HG02840 (cell line): ENCODE measurements at regions not wholly inside any gene's neighbourhood (a gene's known extent, or its start where the extent isn't known, plus 50 kb on each side); places are given as distances from the start of the nearest gene placed in this dataset.
"Not testable (repeated sequence)": the region's sequence is repeated elsewhere in the genome, so short reads cannot be mapped to it uniquely, and the experiment has no call there.

ENCODE experiments used
- ATAC-seq: cut with Tn5 transposase; IDR thresholded peaks from one replicate; pipeline ENCODE4 v1.9.1; 2021; ENCODE audit warnings: mild to moderate bottlenecking, moderate library complexity, moderate number of reproducible peaks; ENCODE audit not compliant: unreplicated experiment, low FRiP score

DNA sequence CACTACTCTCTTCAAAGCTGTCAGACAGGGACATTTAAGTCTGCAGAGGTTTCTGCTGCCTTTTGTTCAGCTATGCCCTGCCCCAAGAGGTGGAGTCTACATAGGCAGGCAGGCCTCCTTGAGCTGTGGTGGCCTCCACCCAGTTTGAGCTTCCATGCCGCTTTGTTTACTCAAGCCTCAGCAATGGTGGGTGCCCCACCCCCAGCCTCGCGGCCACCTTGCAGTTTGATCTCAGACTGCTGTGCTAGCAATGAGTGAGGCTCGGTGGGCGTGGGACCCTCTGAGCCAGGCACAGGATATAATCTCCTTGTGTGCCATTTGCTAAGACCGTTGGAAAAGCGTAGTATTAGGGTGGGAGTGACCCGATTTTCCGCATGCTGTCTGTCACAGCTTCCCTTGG is 710.0 kb upstream of the RGS18 start:
- not testable (repeated sequence) for ATAC-seq

DNA sequence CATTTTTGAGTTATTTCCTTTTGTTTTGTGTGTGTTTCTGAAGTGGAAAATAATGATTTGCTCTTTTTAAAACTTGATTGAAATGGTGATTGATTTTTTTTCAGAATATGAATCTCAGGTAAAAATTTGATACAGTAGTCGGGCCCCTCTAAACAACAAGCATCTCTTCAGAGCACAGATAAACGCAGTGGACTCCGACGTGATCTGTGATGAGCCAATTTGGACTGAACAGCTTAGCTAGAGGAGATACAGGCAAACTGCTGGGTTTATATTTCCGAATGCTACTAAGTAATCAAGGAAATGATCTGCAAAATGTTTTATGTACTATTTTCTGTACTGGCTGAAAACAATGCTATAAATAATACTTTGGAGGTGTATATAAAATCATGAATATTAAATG is 705.7 kb upstream of the RGS18 start:
- ATAC-seq: no peak

DNA sequence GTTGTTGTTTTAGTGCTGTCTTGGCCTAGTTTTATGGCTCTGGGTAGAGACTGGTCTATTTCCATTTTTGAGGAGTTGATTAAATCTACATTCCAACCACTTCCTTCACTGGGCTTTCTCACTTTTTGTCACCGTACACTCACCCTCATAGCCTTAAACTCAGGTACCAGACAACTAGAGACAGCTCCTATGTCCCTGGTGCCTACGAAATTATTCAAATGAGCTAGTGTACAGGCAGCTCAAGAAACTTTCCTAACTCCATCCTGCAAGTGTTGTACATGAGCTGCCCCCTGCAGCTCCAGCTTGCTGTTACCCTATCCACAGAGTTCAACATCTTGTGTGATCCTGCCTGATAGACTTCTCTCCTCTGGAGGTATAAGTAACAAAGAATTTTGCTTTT is 704.8 kb upstream of the RGS18 start:
- ATAC-seq: no peak

DNA sequence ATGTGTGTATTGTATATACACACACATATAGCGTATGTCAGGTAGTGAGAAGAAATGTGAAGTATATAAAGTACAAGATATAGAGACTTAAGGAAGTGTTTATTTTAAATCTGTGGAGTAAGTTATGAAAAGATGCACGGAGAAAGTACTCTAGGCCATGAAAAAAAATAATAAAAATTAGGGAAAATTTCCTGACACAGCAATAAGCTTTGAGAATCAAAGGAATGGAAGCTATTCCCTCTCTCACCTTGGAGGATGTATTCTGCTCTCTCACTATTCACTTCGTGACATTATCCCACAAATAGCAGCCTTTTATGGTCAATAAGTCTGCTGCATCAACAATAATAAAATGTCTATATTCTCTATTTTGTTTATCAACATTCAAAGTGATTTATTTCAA is 700.4 kb upstream of the RGS18 start:
- ATAC-seq: no peak

DNA sequence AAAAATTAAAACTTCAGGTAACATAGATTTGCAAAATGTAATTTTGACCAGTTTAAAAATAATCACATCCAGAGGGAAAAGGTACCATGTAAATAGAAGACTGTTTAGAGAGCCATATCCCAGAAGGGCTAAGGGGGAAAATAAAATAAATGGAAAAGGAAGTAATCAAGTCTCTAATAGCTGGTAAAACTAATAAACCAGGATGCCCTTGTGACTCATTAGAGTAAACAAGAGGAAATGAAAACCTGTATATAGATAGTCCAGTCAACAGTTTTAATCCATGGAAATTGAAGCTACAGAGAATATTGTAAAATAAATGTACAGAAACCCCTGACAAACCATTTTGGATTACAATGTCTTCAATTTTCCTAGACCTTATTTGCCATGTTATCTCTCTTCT is 698.0 kb upstream of the RGS18 start:
- ATAC-seq: no peak

DNA sequence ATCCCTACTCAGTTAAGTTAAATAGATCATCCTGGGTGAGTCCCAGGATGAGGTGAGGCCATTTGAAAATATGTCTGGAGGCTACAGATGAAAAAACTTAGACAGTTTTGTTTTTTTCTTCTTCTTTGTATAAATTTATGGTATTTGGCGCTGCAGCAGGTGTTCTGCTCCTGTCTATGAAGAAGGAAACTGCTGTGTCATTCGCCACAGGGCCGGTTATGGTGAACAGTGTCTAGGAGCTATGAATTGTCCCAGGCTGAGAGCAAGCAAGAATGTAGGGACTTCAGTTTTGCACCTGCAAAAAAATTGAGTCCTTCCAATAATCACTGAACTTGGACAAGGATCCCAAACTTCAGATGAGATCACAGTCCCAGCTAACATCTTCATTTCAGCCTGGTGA is 674.3 kb upstream of the RGS18 start:
- no peak for ATAC-seq

DNA sequence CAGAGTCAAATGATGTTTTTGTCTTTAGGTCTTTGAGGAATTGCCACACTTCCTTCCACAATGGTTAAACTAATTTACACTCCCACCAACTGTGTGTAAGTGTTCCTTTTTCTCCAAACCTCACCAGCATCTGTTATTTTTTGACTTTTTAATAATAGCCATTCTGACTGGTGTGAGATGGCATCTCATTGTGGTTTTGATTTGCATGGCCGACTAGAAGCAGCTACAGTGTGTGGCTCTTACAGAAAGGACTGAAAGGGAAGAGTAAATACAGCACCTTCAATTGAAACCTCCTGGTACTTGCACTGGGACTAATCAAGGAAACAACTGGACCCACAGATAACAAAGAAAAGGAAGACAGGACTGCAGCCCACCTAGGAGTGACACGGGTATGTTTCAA is 668.0 kb upstream of the RGS18 start:
- no peak for ATAC-seq

DNA sequence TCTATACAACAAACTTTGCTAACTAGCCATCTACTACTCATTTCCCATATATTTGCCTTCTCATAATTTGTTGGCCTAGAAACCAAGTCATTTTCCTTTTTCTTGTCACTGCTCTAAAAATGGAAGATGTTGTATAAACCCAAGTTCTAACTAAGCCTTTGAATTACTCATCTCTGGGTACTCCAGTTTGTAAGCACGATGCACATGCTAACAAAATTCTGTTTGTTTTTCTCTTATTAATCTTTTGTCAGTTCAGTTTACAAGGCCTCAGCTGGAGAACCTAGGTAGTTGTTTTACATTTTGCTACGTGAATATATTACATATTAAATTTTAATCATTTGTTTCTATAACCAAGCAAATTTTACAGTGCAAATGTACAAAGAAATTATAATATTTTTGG is 663.2 kb upstream of the RGS18 start:
- ATAC-seq: no peak

DNA sequence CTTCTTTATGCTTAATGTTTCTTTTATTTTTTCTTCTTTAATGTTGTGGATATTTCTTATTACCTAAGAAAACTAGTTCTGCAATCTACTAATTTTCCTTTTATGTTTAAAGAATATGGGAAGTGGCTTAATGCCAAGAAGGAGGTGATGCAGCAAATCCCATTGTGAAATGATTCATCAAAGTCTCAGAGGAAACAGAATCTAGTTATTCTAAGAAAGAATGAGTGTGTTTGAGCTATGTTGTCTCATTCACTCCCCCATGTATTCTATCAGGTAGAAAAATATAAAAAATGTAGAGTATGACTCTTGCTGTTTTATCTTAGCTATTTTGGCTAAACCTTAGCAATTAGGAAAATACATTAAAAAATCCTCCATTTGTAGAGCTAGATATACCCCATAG is 659.9 kb upstream of the RGS18 start:
- ATAC-seq: no peak

DNA sequence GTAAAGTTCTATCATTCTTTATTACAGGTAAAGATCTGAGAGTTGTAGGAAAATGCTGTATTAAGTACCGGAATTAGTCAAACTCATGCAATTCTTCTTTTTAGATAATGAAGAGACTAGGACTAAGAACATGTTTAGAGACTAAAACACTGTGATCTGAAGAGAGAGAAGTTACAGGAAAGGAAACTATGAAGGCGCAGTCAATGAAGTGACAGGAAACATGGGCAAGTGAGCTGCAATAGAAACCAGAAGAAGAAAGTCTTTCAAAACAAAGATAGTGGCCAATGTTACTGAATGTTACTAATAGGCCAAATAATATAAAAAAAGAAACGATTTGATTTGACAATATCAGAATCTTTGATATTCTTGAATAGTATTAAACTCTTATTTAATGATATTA is 659.4 kb upstream of the RGS18 start:
- no peak for ATAC-seq

DNA sequence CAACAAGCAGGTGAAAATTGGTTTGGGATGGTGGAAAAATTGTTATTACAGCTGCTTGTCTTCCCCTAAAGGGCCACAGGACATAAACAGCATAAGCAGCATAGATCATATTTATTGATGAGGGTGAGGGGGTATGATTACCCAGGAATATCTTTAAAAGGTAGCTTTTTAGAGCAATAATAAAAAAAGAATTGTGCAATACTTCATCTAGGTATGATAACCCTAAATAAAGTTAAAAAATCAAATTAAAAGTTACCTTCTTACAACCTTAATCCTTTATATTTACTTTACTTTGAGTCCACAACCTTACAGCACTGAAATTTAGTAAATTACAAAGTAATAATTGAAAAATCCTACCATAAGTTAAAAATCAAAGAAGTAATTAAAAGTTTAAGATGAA is 653.3 kb upstream of the RGS18 start:
- no peak for ATAC-seq

DNA sequence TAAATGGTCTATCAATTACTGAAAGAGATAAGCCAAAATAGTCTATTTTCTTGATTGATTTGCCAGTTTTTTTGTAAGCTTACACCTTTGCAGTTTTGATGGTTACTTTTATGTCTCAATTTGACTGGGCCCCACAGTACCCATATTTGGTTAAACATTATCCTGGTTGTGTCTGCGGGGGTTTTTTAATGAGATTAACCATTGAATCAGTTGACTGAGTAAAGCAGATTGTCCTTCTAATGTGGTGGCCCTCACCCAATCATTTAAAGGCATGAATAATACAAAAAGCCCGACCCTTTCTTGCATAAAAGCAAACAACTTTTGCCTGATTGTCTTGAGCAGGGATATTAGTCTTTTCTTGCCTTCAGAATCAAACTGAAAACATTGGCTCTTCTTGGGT is 650.0 kb upstream of the RGS18 start:
- no peak for ATAC-seq

DNA sequence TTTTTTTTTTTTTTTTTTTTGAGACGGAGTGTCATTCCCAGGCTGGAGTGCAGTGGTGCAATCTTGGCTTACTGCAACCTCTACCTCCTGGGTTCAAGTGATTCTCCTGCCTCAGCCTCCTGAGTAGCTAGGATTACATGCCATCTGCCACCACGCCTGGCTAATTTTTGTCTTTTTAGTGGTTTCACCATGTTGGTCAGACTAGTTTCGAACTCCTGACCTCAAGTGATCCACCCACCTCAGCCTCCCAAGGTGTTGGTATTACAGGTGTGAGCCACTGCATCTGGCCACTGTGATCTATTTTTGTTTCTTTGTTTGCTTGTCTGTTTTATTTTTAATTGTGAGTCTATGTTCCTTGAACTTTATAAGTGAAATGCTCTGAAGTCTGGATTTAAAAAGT is 646.8 kb upstream of the RGS18 start:
- ATAC-seq: not testable (repeated sequence)

DNA sequence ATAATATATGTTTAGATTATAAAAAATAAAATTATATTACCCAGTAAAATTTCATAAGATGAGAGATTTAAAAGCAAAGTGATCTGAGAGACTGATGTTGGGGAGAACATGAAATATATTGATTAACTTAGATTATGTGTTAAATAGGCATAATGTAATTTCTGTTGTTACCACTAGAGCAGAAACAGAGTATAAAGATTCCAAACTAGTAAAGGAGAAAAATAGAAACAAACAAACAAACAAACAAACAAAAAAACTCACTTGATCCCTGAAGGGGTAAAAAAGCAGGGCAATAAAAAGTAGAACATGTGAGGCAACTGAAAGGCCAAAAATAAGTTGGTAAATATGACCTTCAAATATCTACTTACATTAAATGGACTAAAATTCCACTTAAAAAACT is 640.4 kb upstream of the RGS18 start:
- no peak for ATAC-seq

DNA sequence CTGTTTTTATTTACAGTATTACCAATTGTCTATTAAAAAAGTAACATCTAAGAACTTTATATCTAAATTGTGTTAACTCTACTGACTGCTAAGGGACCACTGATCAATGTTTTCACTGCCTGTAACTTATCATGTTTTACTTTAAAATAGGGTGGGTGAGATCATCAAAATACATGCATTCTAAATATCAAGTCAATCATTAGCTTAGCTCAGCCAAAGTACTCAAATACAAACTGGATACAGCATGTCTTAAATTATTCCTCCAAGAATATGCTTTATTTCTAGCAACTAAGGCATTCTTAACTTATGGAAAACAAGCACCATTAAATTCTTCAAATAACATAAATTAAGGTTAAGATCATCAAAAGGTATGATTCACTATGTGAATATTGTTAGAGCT is 638.7 kb upstream of the RGS18 start:
- ATAC-seq: no peak

DNA sequence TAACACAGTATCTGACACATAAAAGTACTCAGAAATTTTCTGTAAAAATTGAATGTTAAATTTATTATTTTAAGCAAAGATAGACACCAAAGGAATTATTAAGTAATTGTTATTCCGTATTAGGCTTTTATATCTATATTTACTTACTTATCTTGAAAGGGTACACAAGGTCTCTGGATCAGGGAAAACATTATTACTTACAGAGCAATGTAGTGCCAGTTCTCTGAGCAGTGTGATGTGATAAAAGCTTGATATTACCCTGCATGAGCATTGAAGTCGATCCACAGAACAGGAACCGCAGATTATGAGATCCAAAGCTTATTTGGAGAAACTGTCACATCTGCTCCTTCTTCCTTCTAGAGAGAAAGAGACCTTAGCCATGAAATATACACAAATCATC is 637.9 kb upstream of the RGS18 start:
- no peak for ATAC-seq

DNA sequence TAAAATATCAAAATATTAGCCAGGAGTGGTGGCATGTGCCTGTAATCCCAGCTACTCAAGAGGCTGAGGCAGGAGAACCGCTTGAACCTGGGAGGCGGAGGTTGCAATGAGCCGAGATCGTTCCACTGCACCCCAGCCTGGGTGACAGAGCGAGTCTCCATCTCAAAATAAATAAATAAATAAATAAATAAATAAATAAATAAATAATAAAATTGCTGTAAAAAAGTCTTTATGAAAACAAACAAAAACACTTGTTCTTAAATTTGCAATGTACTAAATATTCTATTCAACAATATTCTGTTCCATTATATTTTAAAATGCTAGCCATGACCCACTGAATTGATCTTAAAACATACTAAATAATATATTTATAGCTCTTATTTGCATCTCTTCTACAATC is 632.3 kb upstream of the RGS18 start:
- not testable (repeated sequence) for ATAC-seq

DNA sequence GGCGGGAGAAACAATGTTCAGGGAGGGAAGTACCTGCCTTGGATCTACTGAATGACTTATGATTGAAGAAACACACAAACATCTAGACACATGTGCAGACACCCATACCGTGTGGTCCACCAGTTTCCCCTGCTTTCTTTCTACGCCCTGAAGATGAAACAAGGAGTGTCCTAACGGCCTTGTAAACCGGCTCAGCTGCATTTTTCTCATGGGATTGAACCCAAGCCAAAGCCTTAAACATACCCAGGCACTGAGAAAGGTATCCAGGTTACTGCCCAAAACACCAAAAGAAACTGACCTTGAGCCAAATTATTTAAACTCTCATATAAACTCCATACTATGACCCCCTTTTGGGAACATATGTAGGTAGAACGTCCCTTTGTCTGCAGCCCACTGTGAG is 630.0 kb upstream of the RGS18 start:
- no peak for ATAC-seq

DNA sequence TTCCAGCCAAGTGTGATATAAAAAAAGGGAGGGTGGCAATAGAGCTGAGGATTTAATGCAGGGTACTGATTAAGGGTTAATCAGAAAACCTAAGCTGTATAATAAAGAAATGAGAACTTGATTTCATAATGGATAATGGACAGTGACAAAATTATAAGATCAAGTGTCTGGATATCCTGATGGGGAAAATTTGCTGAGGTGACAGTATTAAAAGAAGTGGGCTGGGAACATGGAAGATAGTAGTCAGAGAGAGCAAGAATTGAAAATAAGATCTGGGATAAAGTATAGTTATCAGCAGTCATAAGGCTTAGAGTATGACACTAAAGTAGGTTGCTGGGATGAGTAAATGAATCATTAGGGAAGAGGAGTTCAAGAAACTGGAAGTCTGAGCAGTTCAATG is 627.3 kb upstream of the RGS18 start:
- no peak for ATAC-seq

DNA sequence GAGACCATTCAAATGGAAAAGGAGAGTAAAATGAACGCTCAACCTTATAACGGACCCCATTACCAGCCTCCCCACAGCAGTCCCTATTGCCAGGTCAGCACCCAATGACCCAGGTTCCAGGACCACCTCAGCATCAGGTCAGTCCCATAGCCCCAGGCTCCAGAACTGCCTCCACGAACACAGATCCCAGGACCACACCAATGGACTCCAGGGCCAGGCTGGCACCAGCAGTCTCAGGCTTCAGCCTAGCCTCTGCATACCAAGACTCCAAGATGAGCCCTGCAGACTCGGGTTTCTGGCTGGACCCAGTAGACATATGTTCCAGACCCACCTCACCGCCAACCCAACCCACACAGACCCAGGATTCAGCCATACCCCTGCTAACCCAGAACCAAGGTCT is 625.0 kb upstream of the RGS18 start:
- ATAC-seq: no peak

DNA sequence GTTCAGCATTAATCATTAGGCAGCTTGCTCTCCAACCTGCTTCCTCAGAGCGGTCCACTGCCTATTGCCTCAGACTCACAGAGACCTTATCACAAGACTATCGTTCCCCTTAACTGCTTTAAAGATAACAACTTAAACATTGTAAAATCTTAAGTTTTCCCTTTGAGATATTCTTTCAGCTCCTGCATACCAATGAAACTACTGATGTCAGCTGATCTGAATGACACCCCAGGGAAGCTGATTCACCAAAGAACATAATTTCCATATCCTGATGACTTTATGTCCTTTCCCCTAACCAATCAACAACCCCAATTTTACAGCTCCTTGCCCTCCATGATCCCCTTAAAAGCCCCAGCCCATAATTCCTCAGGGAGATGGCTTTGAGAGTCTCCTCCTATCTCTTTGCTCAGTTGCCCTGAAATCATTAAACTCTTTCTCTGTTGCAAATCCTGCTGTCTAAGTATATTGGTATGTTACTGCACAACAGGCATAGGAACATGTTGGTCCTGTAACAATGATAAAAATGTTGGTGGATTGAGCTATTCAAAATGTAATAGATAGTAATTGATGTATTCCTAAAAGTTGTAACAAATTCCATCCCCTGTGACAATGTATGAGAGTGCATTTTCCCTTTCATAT is 621.4 kb upstream of the RGS18 start:
- no peak for ATAC-seq

DNA sequence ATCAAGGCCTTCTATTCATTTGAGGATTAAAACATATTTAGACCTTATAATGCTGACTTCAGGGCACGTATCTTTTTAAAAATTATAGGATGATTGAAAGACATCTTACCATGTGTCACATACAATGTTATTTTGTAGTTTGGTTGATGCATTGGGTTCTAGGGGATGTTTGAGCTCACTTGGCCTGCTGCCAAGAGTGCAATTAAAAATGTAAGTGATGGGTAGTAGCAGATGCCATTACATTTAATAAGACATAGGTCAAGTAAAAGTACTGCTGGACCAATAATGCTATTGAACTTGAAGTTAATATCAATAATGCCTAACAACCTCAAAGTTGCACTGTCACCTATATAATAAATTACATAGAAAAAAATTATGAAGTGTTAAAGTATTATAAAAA is 616.5 kb upstream of the RGS18 start:
- no peak for ATAC-seq

DNA sequence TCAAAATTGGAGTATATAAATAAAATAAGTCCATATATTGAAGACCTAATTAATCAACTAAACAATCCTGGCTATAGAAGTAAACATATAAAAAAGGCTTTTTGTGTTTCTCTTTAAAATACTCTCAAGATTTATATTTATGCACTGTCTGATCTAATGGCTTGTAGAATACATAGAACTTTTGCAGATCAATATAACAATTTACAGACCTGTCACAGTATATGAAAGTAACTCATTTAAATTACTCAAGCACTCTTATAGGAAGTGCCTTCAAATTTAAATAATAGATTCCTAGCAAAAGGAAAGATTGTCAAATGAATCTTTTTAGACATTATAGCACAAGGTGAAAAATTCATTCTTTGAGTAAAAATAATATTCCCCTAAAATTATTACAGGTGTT is 615.8 kb upstream of the RGS18 start:
- ATAC-seq: no peak
